K562 (cell line): ENCODE measurements at regions not wholly inside any gene's neighbourhood (a gene's known extent, or its start where the extent isn't known, plus 50 kb on each side); places are given as distances from the start of the nearest gene placed in this dataset.

Source experiments
- ATAC-seq: fragments of 200-7000 bp; cut with Tn5 transposase; 3 replicates; pipeline ENCODE4 v1.9.1; 2020; ENCODE audit warnings: moderate library complexity
- BruUV-seq: library from RNA; stranded (reverse); fragments of 400-500 nt; replicated peaks from 2 replicates; lab custom pipeline; 2021; lab: Mats Ljungman, UMichigan
- CTCF ChIA-PET: fragments of 300-600 bp; formaldehyde crosslinking; extraction: SDS; loops from one replicate; lab custom pipeline; 2021; ENCODE audit warnings: low intra/inter-chr PET ratio; lab: Yijun Ruan, JAX
- POLR2A ChIA-PET: fragments of 300-600, 350-650 bp; sonication (Branson Sonifier 250); formaldehyde crosslinking; extraction: SDS; loops from one replicate; lab custom pipeline; 2021; ENCODE audit warnings: antibody characterized with exemption, inconsistent platforms; lab: Yijun Ruan, JAX
- DNase-seq, 4 experiments: peaks; one replicate each; pipeline versions ENCODE4 v3.0.0 to v3.0.0-alpha.2; 2011 to 2018; ENCODE audit warnings: low spot score in 3 of 4, mixed read lengths in 3 of 4; ENCODE audit errors: extremely low read depth in 1 of 4
- FAIRE-seq: peaks from 2 replicates; lab custom pipeline; 2011; peaks lifted over from hg19 to GRCh38; lab: Jason Lieb, UNC
- H2AFZ ChIP-seq: 2 replicates; pipeline ENCODE4 v1.6.0; 2011; ENCODE audit warnings: low read depth, low read length, control low read depth, inconsistent platforms
- H3K27ac ChIP-seq: fragments of 200-600 bp; 3 replicates; pipeline ENCODE4 v1.8.0; 2011; ENCODE audit warnings: low read depth, mild to moderate bottlenecking, control low read depth, inconsistent platforms, low read length, moderate library complexity, mixed read lengths; ENCODE audit errors: extremely low read depth
- H3K27me3 ChIP-seq, 2 experiments: fragments of 300-600 bp in 1 of 2; 2 replicates in 1 of 2; 3 replicates in 1 of 2; pipeline versions ENCODE4 v1.6.0 to v1.8.0; 2011; ENCODE audit warnings: inconsistent platforms in 2 of 2, low read length in 2 of 2, mild to moderate bottlenecking in 1 of 2, mixed read lengths in 1 of 2, moderate library complexity in 1 of 2; ENCODE audit not compliant: control insufficient read depth in 2 of 2, insufficient read depth in 2 of 2
- H3K36me3 ChIP-seq: fragments of 300-600 bp; 3 replicates; pipeline ENCODE4 v1.8.0; 2011; ENCODE audit warnings: mild to moderate bottlenecking, low read length, inconsistent platforms; ENCODE audit not compliant: control insufficient read depth, insufficient read depth
- H3K4me1 ChIP-seq, 2 experiments: fragments of 200-600 bp in 1 of 2; replicated peaks in 1 of 2; 2 replicates in 1 of 2; 3 replicates in 1 of 2; pipeline versions ENCODE4 v1.5.1 to v1.8.0; 2011; ENCODE audit warnings: inconsistent platforms in 2 of 2, low read length in 2 of 2, mild to moderate bottlenecking in 1 of 2, mixed read lengths in 1 of 2, moderate library complexity in 1 of 2; ENCODE audit not compliant: control insufficient read depth in 2 of 2, insufficient read depth in 2 of 2
- H3K4me2 ChIP-seq: 2 replicates; pipeline ENCODE4 v1.6.1; 2011; ENCODE audit warnings: low read length, control low read depth, inconsistent platforms, mixed read lengths; ENCODE audit not compliant: insufficient read depth
- H3K4me3 ChIP-seq: fragments of 200-600 bp; sonication (generic), shearing (Covaris generic); 2 replicates; pipeline ENCODE4 v1.5.1; 2016; ENCODE audit warnings: control low read depth, inconsistent platforms
- H3K79me2 ChIP-seq: fragments of 200-600 bp; 3 replicates; pipeline ENCODE4 v1.8.0; 2011; ENCODE audit warnings: low read length, inconsistent platforms; ENCODE audit not compliant: control insufficient read depth, insufficient read depth
- H3K9ac ChIP-seq, 2 experiments: 2 replicates each; pipeline versions ENCODE4 v1.6.0 to v1.6.1; 2011; ENCODE audit warnings: low read depth in 2 of 2, low read length in 2 of 2, control low read depth in 1 of 2, inconsistent platforms in 1 of 2, mild to moderate bottlenecking in 1 of 2, mixed read lengths in 1 of 2; ENCODE audit not compliant: insufficient read depth in 1 of 2
- H3K9me1 ChIP-seq: one replicate; pipeline ENCODE4 v1.6.0; 2011; ENCODE audit warnings: inconsistent platforms, mild to moderate bottlenecking, low read length, moderate library complexity; ENCODE audit not compliant: control insufficient read depth, insufficient read depth
- H3K9me3 ChIP-seq: replicated peaks from 2 replicates; pipeline ENCODE4 v1.5.1; 2011; ENCODE audit warnings: low read depth, low read length, inconsistent platforms; ENCODE audit not compliant: control insufficient read depth, insufficient read depth
- H4K20me1 ChIP-seq: replicated peaks from 2 replicates; pipeline ENCODE4 v1.6.1; 2011; ENCODE audit warnings: low read length, inconsistent platforms, mixed read lengths; ENCODE audit not compliant: control insufficient read depth, insufficient read depth
- HIVEP1 ChIP-seq: fragments of 250-450 bp; sonication (Bioruptor Pico); IDR thresholded peaks from 2 replicates; pipeline ENCODE4 v1.4.0; 2020; ENCODE audit warnings: mild to moderate bottlenecking
- HNRNPL ChIP-seq: fragments of 200-400 bp; formaldehyde crosslinking; IDR thresholded peaks from 2 replicates; pipeline ENCODE4 v1.6.1; 2017; ENCODE audit warnings: low read depth, mild to moderate bottlenecking, low read length
- MBD1 ChIP-seq: fragments of 250-450 bp; sonication (Bioruptor Pico); IDR thresholded peaks from 2 replicates; pipeline ENCODE4 v1.8.0; 2022; ENCODE audit warnings: inconsistent platforms
- MCM5 ChIP-seq: fragments of 450-650 bp; IDR thresholded peaks from 2 replicates; pipeline ENCODE4 v1.6.1; 2016; ENCODE audit warnings: low read depth
- NCOA2 ChIP-seq, 2 experiments: fragments of 450-650 bp; IDR thresholded peaks; 2 replicates each; pipeline ENCODE4 v1.6.1; 2018; ENCODE audit warnings: mild to moderate bottlenecking in 2 of 2, moderate library complexity in 1 of 2; ENCODE audit not compliant: partially characterized antibody in 2 of 2
- NRF1 ChIP-seq, 2 experiments: fragments of 450-650 bp; IDR thresholded peaks in 1 of 2; conservative IDR thresholded peaks in 1 of 2; 2 replicates each; pipeline ENCODE4 v1.6.1; 2014; ENCODE audit warnings: mild to moderate bottlenecking in 2 of 2
- SAP30 ChIP-seq: fragments of 200-600 bp; sonication (generic); IDR thresholded peaks from 2 replicates; pipeline ENCODE4 v1.6.1; 2012; ENCODE audit warnings: borderline replicate concordance, low read depth, mild to moderate bottlenecking, moderate library complexity, low read length, control low read depth, inconsistent platforms; ENCODE audit not compliant: insufficient read depth, poor library complexity, severe bottlenecking
- STAT5A ChIP-seq: IDR thresholded peaks from 2 replicates; pipeline ENCODE4 v1.6.1; 2012; ENCODE audit warnings: low read length, inconsistent platforms, borderline replicate concordance
- ZNF277 ChIP-seq: fragments of 250-450 bp; sonication (Bioruptor Pico); IDR thresholded peaks from 2 replicates; pipeline ENCODE4 v1.8.0; 2022; ENCODE audit warnings: inconsistent platforms, mild to moderate bottlenecking, moderate library complexity, borderline replicate concordance
- ZNF445 ChIP-seq: fragments of 250-450 bp; sonication (Bioruptor Pico); IDR thresholded peaks from 2 replicates; pipeline ENCODE4 v1.4.0; 2020; ENCODE audit warnings: low read depth, mild to moderate bottlenecking, moderate library complexity
- WGBS: fragments of 100-300 bp; shearing (Covaris generic); methylation state at CpG from one replicate; pipeline ENCODE4 v1.1.6; 2016; ENCODE audit warnings: low coverage, mixed read lengths; ENCODE audit not compliant: insufficient coverage; ENCODE audit errors: missing lambda C conversion rate; 5-methylcytosine and 5-hydroxymethylcytosine counted together
- in situ Hi-C: fragments of 300-500 bp; cut with MboI; formaldehyde crosslinking; loops from 4 replicates; pipeline ENCODE4 v1.15.0; 2018; ENCODE audit warnings: inconsistent platforms, mixed read lengths
- intact Hi-C: fragments of 100-400 bp; cut with micrococcal nuclease; formaldehyde crosslinking; loops from 2 replicates; pipeline ENCODE4 v1.14.2; 2022

GRCh38 chr2:56077359-56077915 lies 106.4 kb upstream of the CCDC85A start (continued):
- TF ChIP-seq ZNF277 (CRISPR knock-in tag) (no peak), HNRNPL (no peak), STAT5A (no peak), MCM5 (no peak)
- TF ChIP-seq, all 486 proteins: peak for 11

GRCh38 chr2:56082665-56083064 lies 101.1 kb upstream of the CCDC85A start:
- no peak for TF ChIP-seq NRF1 (conservative IDR thresholded peaks at IDR 0.05 in 1 of 2, IDR thresholded peaks at IDR 0.05 in 1 of 2)
- no peak for TF ChIP-seq NCOA2 (IDR thresholded peaks at IDR 0.05; ENCODE audit: partially characterized antibody in 2 of 2)
- TF ChIP-seq SAP30 = no peak
- no peak for TF ChIP-seq MBD1 (CRISPR knock-in tag)
- TF ChIP-seq HIVEP1 (CRISPR knock-in tag) = no peak
- no peak for TF ChIP-seq ZNF445 (CRISPR knock-in tag)
- WGBS = 0% methylated on average over 4 of the region's 4 CpGs
- POLR2A ChIA-PET = interaction anchor here (0.7 kb wide), 1 partner anchor 1988 kb away, joined by 3 read pairs; no protein-coding TSS in a partner anchor

More at GRCh38 chr2:56082665-56083064, 101.1 kb upstream of the CCDC85A start:
- no peak for ATAC-seq
- Histone ChIP-seq H2AFZ (no peak overlapping the region), H3K4me3 (no peak overlapping the region), H3K36me3 (no peaks in the 10 kb centered on the region), H3K9me3 (no peaks in the 10 kb centered on the region), H3K27ac (no peak overlapping the region), H3K4me2 (no peak overlapping the region), H4K20me1 (no peaks in the 10 kb centered on the region), H3K9me1 (no peaks in the 10 kb centered on the region), H3K4me1 (no peaks in the 10 kb centered on the region), H3K79me2 (no peaks in the 10 kb centered on the region), H3K27me3 (peaks cover 0 to 4% of the 10 kb centered on the region in 2 experiments; a peak in 2 of 5 replicates), H3K9ac (no peak overlapping the region)
- intact Hi-C loops = no loop called here
- in situ Hi-C loops = no loop called here
- BruUV-seq = no TSS peak
- no peak for FAIRE-seq
- CTCF ChIA-PET = no interaction called here
- no peak for DNase-seq
